IMR-90 (cell line): ENCODE measurements at regions not wholly inside any gene's neighbourhood (a gene's known extent, or its start where the extent isn't known, plus 50 kb on each side); places are given as distances from the start of the nearest gene placed in this dataset.
"Not testable (repeated sequence)": the region's sequence is repeated elsewhere in the genome, so short reads cannot be mapped to it uniquely, and the experiment has no call there.

Experiments
- ATAC-seq: fragments of 200-7000 bp; cut with Tn5 transposase; 2 replicates; pipeline ENCODE4 v1.9.1; 2020; ENCODE audit warnings: low read depth, mild to moderate bottlenecking, moderate library complexity
- BruUV-seq: library from RNA; stranded (reverse); fragments of 400-500 nt; replicated peaks from 2 replicates; lab custom pipeline; 2021; lab: Mats Ljungman, UMichigan
- CTCF ChIA-PET: fragments of 300-600 bp; formaldehyde crosslinking; extraction: SDS; loops from one replicate; lab custom pipeline; 2021; ENCODE audit warnings: antibody characterized with exemption; lab: Yijun Ruan, JAX
- POLR2A ChIA-PET: fragments of 300-600 bp; sonication (Branson Sonifier 250); formaldehyde crosslinking; loops from one replicate; lab custom pipeline; 2022; ENCODE audit warnings: antibody characterized with exemption; ENCODE audit not compliant: unreplicated experiment; lab: Charles Lee
- DNase-seq: peaks from one replicate; pipeline ENCODE4 v3.0.0; 2013
- H2AFZ ChIP-seq: replicated peaks from 2 replicates; pipeline ENCODE3; 2013; ENCODE audit warnings: low read length, mild to moderate bottlenecking; ENCODE audit not compliant: poor library complexity
- H2AK5ac ChIP-seq: 2 replicates; pipeline ENCODE4 v1.6.1; 2013; ENCODE audit warnings: low read depth, low read length, inconsistent platforms
- H2AK9ac ChIP-seq: replicated peaks from 2 replicates; pipeline ENCODE3; 2013; ENCODE audit warnings: mild to moderate bottlenecking, low read depth, low read length, moderate library complexity; ENCODE audit not compliant: poor library complexity
- H2BK120ac ChIP-seq: 2 replicates; pipeline ENCODE4 v1.6.1; 2013; ENCODE audit warnings: low read depth, low read length, inconsistent platforms
- H2BK15ac ChIP-seq: 3 replicates; pipeline ENCODE4 v1.6.1; 2013; ENCODE audit warnings: low read depth, low read length, inconsistent platforms
- H2BK20ac ChIP-seq: 2 replicates; pipeline ENCODE4 v1.6.1; 2013; ENCODE audit warnings: low read depth, mild to moderate bottlenecking, inconsistent platforms, low read length, moderate library complexity
- H2BK5ac ChIP-seq: 2 replicates; pipeline ENCODE4 v1.6.1; 2013; ENCODE audit warnings: mild to moderate bottlenecking, low read depth, low read length, inconsistent platforms; ENCODE audit not compliant: poor library complexity, severe bottlenecking
- H3K14ac ChIP-seq: replicated peaks from 2 replicates; pipeline ENCODE4 v1.6.1; 2013; ENCODE audit warnings: low read depth, low read length, inconsistent platforms
- H3K18ac ChIP-seq: 2 replicates; pipeline ENCODE4 v1.6.1; 2013; ENCODE audit warnings: low read depth, low read length, control low read depth
- H3K23ac ChIP-seq: 2 replicates; pipeline ENCODE4 v1.6.1; 2013; ENCODE audit warnings: low read depth, low read length, inconsistent platforms
- H3K27ac ChIP-seq: 2 replicates; pipeline ENCODE4 v1.5.1; 2013; ENCODE audit warnings: mild to moderate bottlenecking, control low read depth, low read length; ENCODE audit not compliant: insufficient read depth
- H3K27me3 ChIP-seq: 2 replicates; pipeline ENCODE4 v1.6.1; 2013; ENCODE audit warnings: low read length; ENCODE audit not compliant: control insufficient read depth, insufficient read depth
- H3K36me3 ChIP-seq: 2 replicates; pipeline ENCODE4 v1.6.1; 2013; ENCODE audit warnings: low read length, mixed read lengths; ENCODE audit not compliant: control insufficient read depth, insufficient read depth
- H3K4ac ChIP-seq: 2 replicates; pipeline ENCODE4 v1.6.1; 2013; ENCODE audit warnings: low read depth, low read length, inconsistent platforms
- H3K4me1 ChIP-seq: 2 replicates; pipeline ENCODE4 v1.6.1; 2013; ENCODE audit warnings: low read length, mixed read lengths; ENCODE audit not compliant: control insufficient read depth, insufficient read depth
- H3K4me2 ChIP-seq: 2 replicates; pipeline ENCODE4 v1.6.1; 2013; ENCODE audit warnings: low read depth, mild to moderate bottlenecking, control low read depth, low read length, moderate library complexity
- H3K4me3 ChIP-seq: 2 replicates; pipeline ENCODE4 v1.5.1; 2013; ENCODE audit warnings: low read depth, mild to moderate bottlenecking, control low read depth, low read length, moderate library complexity; ENCODE audit not compliant: insufficient read depth
- H3K56ac ChIP-seq: 2 replicates; pipeline ENCODE4 v1.6.1; 2013; ENCODE audit warnings: low read length, inconsistent platforms; ENCODE audit not compliant: insufficient read depth; ENCODE audit errors: extremely low read depth
- H3K79me1 ChIP-seq, 2 experiments: 2 replicates each; pipeline ENCODE4 v1.6.1; 2013; ENCODE audit warnings: low read length in 2 of 2, inconsistent platforms in 1 of 2, low read depth in 1 of 2
- H3K9ac ChIP-seq: 2 replicates; pipeline ENCODE4 v1.6.1; 2013; ENCODE audit warnings: low read depth, low read length, control low read depth
- H3K9me1 ChIP-seq: 2 replicates; pipeline ENCODE4 v1.6.1; 2013; ENCODE audit warnings: low read length, inconsistent platforms; ENCODE audit not compliant: insufficient read depth
- H3K9me3 ChIP-seq: 2 replicates; pipeline ENCODE4 v1.6.1; 2013; ENCODE audit warnings: low read length; ENCODE audit not compliant: control insufficient read depth, insufficient read depth
- H4K20me1 ChIP-seq: 2 replicates; pipeline ENCODE4 v1.6.1; 2013; ENCODE audit warnings: low read length, inconsistent platforms; ENCODE audit not compliant: insufficient read depth
- H4K5ac ChIP-seq: 2 replicates; pipeline ENCODE4 v1.6.1; 2013; ENCODE audit warnings: mild to moderate bottlenecking, low read depth, low read length, control low read depth
- H4K8ac ChIP-seq, 2 experiments: 2 replicates each; pipeline ENCODE4 v1.6.1; 2013; ENCODE audit warnings: low read depth in 2 of 2, low read length in 2 of 2, control low read depth in 1 of 2, inconsistent platforms in 1 of 2
- H4K91ac ChIP-seq: 2 replicates; pipeline ENCODE4 v1.6.1; 2013; ENCODE audit warnings: low read depth, low read length, inconsistent platforms; ENCODE audit not compliant: insufficient read depth
- WGBS, 2 experiments: methylation state at CpG; one replicate each; pipeline versions ENCODE4 v1.1.5 to v1.1.7; 2013; ENCODE audit warnings: missing lambda C conversion rate in 2 of 2; ENCODE audit not compliant: insufficient read length in 1 of 2; ENCODE audit errors: extremely low coverage in 2 of 2; 5-methylcytosine and 5-hydroxymethylcytosine counted together
- dilution Hi-C: fragments of 300-500 bp; cut with HindIII; formaldehyde crosslinking; loops from one replicate; pipeline ENCODE4 v1.14.3; 2018; ENCODE audit warnings: low sequenced_read_pairs; ENCODE audit not compliant: unreplicated experiment
- in situ Hi-C: fragments of 300-500 bp; cut with MboI; formaldehyde crosslinking; loops from 3 replicates; pipeline ENCODE4 v1.14.3; 2019; ENCODE audit warnings: low sequenced_read_pairs, inconsistent platforms, mixed read lengths
- intact Hi-C: fragments of 100-400 bp; cut with micrococcal nuclease; formaldehyde crosslinking; loops from 2 replicates; pipeline ENCODE4 v1.10.0; 2022

GRCh38 chr2:175704568-175704967, 297.5 kb downstream of the LNPK start:
- dilution Hi-C loops, H3K9ac ChIP-seq, H3K18ac ChIP-seq, H3K9me1 ChIP-seq, DNase-seq, H2BK15ac ChIP-seq, BruUV-seq, H3K4ac ChIP-seq, H4K91ac ChIP-seq, H2BK20ac ChIP-seq, H3K27ac ChIP-seq, H2AK9ac ChIP-seq, H4K20me1 ChIP-seq, ATAC-seq, CTCF ChIA-PET, H3K36me3 ChIP-seq, H3K4me1 ChIP-seq, H3K4me3 ChIP-seq, H4K5ac ChIP-seq, H3K56ac ChIP-seq, H3K79me1 ChIP-seq, POLR2A ChIA-PET, H2AFZ ChIP-seq, H3K14ac ChIP-seq, H3K4me2 ChIP-seq, H2BK120ac ChIP-seq, H3K23ac ChIP-seq, H2AK5ac ChIP-seq, H3K27me3 ChIP-seq, H4K8ac ChIP-seq, in situ Hi-C loops, intact Hi-C loops, H3K9me3 ChIP-seq, H2BK5ac ChIP-seq: not testable (repeated sequence)
- WGBS, 2 experiments: 93% methylated on average over 3 of the region's 22 CpGs; no CpG with 5 or more reads in 1 of the 2 experiments
